ENCODE measurements at regions not wholly inside any gene's neighbourhood (a gene's known extent, or its start where the extent isn't known, plus 50 kb on each side); places are given as distances from the start of the nearest gene placed in this dataset. TPM values are rescaled to one million over a fixed set of nuclear protein-coding genes. Genes with fewer than 3 reads are reported as not detected.

DNA sequence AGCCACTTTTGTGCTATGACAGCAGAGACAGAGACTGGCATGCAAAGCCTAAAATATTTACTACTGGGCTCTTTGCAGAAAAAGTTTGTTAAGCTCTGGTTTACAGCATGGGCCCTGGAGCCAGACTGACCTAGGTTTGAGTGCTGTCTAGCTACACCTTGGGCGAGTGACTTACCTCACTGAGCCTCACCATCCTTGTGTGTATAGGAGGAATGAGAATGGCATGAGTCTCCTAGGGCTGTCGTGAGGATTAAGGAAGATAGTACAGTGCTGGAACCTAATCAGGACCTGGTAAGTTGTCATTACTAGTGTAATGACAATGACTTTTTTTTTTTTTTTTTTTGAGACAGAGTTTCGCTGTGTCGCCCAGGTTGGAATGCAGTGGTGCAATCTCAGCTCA, 65.2 kb downstream of the MSX2 start:
- Histone ChIP-seq H3K27me3 (no peaks in the 10 kb centered on the region), H3K9me3 (no peaks in the 10 kb centered on the region), H3K27ac (no peak overlapping the region), H3K36me3 (no peaks in the 10 kb centered on the region), H3K4me3 (no peak overlapping the region), H3K4me1 (ENCODE audit: insufficient read depth) (no peaks in the 10 kb centered on the region)
- DNase-seq = no peak
- 76 to 88% (median 84%) methylated on average over 4 of the region's 4 CpGs for WGBS, 3 donors
- intact Hi-C loops (cut with DNase I) = no loop called here
- TF ChIP-seq POLR2A (IDR thresholded peaks at IDR 0.05) (no peak), EP300 (IDR thresholded peaks at IDR 0.05) (no peak)
- TF ChIP-seq, protein P1, sequence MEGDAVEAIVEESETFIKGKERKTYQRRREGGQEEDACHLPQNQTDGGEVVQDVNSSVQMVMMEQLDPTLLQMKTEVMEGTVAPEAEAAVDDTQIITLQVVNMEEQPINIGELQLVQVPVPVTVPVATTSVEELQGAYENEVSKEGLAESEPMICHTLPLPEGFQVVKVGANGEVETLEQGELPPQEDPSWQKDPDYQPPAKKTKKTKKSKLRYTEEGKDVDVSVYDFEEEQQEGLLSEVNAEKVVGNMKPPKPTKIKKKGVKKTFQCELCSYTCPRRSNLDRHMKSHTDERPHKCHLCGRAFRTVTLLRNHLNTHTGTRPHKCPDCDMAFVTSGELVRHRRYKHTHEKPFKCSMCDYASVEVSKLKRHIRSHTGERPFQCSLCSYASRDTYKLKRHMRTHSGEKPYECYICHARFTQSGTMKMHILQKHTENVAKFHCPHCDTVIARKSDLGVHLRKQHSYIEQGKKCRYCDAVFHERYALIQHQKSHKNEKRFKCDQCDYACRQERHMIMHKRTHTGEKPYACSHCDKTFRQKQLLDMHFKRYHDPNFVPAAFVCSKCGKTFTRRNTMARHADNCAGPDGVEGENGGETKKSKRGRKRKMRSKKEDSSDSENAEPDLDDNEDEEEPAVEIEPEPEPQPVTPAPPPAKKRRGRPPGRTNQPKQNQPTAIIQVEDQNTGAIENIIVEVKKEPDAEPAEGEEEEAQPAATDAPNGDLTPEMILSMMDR (IDR thresholded peaks at IDR 0.05) = no peak

DNA sequence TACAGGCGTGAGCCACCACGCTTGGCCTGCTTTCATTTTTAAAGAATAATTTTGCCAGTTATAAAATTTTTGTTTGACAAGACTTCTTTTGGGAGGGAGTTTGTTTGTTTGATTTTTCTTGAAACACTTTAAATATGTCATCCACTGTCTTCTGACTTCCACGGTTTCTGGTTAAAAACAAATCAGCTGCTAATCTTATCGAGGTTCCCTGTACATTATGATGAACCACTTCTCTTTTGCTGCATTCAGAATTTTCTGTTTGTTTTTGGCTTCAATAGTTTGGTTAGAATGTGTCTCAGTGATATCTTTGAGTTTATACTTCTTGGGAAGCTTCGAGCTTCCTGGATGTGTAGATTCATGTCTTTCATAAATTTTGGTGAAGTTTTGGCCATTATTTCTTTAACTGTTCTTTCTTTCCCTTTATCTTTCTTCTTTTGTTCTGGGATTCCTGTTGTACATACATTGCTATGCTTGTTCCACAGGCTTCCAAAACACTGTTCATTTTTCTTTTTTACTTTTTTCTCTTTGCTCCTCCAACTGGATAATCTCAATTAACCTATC, 60.8 kb downstream of the MSX2 start:
- no peak for DNase-seq

More for the DNA sequence above, 60.8 kb downstream of the MSX2 start:
- Histone ChIP-seq H3K9me3 (no peaks in the 10 kb centered on the region), H3K27ac (no peak overlapping the region), H3K4me3 (no peak overlapping the region), H3K27me3 (no peaks in the 10 kb centered on the region), H3K4me1 (ENCODE audit: insufficient read depth) (no peaks in the 10 kb centered on the region), H3K36me3 (no peaks in the 10 kb centered on the region)
- intact Hi-C loops (cut with DNase I) = no loop called here
- 80 to 85% (median 82%) methylated on average over 5 of the region's 5 CpGs for WGBS, 3 donors
- TF ChIP-seq, protein P1 (IDR thresholded peaks at IDR 0.05) = no peak
- TF ChIP-seq EP300 (IDR thresholded peaks at IDR 0.05) (no peak), POLR2A (IDR thresholded peaks at IDR 0.05) (no peak)

Small RNA genes lying in the stretch of these regions (small RNA-seq; reads per million reads assigned to genes)
- gene AC008413.1 = not detected

All from ovary (tissue), 7 donors.